ENCODE measurements at regions not wholly inside any gene's neighbourhood (a gene's known extent, or its start where the extent isn't known, plus 50 kb on each side); places are given as distances from the start of the nearest gene placed in this dataset.

GRCh38 chr3:154781595-154781994, 298.5 kb upstream of the MME start:
- Histone ChIP-seq H3K27ac (ENCODE audit: low read depth, low read length, poor library complexity, severe bottlenecking) (no peak overlapping the region), H3K9me2 (ENCODE audit: low read depth, low read length) (no peaks in the 10 kb centered on the region), H3K9me3 (ENCODE audit: low read length) (no peaks in the 10 kb centered on the region), H3K9ac (ENCODE audit: low read length) (no peak overlapping the region), H3K4me2 (ENCODE audit: low read length) (no peak overlapping the region), H3K79me2 (ENCODE audit: insufficient read depth, low read length) (no peaks in the 10 kb centered on the region), H3F3A (ENCODE audit: insufficient read depth, low read length) (no peaks in the 10 kb centered on the region), H3K4me3 (ENCODE audit: low read depth, low read length, poor library complexity, severe bottlenecking) (no peak overlapping the region), H3K27me3 (ENCODE audit: insufficient read depth, low read length) (no peaks in the 10 kb centered on the region), H3K4me1 (ENCODE audit: insufficient read depth, low read length, severe bottlenecking) (peaks cover 2% of the 10 kb centered on the region), H3K36me3 (ENCODE audit: insufficient read depth, low read length) (no peaks in the 10 kb centered on the region), H4K20me1 (ENCODE audit: insufficient read depth, low read length) (no peaks in the 10 kb centered on the region), H2AFZ (ENCODE audit: low read length) (no peak overlapping the region)
- TF ChIP-seq EZH2 (IDR thresholded peaks at IDR 0.05; ENCODE audit: borderline replicate concordance, low read length) (no peak), CTCF (IDR thresholded peaks at IDR 0.05; ENCODE audit: low read length) (no peak)

- TF ChIP-seq EZH2 (IDR thresholded peaks at IDR 0.05; ENCODE audit: borderline replicate concordance, low read length) (no peak), CTCF (IDR thresholded peaks at IDR 0.05; ENCODE audit: low read length) (no peak)
- Histone ChIP-seq H3K27ac (ENCODE audit: low read depth, low read length, poor library complexity, severe bottlenecking) (no peak overlapping the region), H3K9ac (ENCODE audit: low read length) (no peak overlapping the region)
Observed at GRCh38 chr3:154780263-154780662, 299.9 kb upstream of the MME start.

GRCh38 chr3:154779571-154779970, 300.5 kb upstream of the MME start:
- Histone ChIP-seq H3K4me2 (ENCODE audit: low read length) (no peak overlapping the region), H3K27me3 (ENCODE audit: insufficient read depth, low read length) (no peaks in the 10 kb centered on the region), H3K36me3 (ENCODE audit: insufficient read depth, low read length) (no peaks in the 10 kb centered on the region), H3K79me2 (ENCODE audit: insufficient read depth, low read length) (no peaks in the 10 kb centered on the region), H3K9me3 (ENCODE audit: low read length) (no peaks in the 10 kb centered on the region), H3K9me2 (ENCODE audit: low read depth, low read length) (no peaks in the 10 kb centered on the region), H3F3A (ENCODE audit: insufficient read depth, low read length) (no peaks in the 10 kb centered on the region), H3K27ac (ENCODE audit: low read depth, low read length, poor library complexity, severe bottlenecking) (no peak overlapping the region), H3K4me1 (ENCODE audit: insufficient read depth, low read length, severe bottlenecking) (peaks cover 6% of the 10 kb centered on the region), H4K20me1 (ENCODE audit: insufficient read depth, low read length) (no peaks in the 10 kb centered on the region), H2AFZ (ENCODE audit: low read length) (no peak overlapping the region), H3K9ac (ENCODE audit: low read length) (no peak overlapping the region), H3K4me3 (ENCODE audit: low read depth, low read length, poor library complexity, severe bottlenecking) (no peak overlapping the region)
- TF ChIP-seq EZH2 (IDR thresholded peaks at IDR 0.05; ENCODE audit: borderline replicate concordance, low read length) (no peak), CTCF (IDR thresholded peaks at IDR 0.05; ENCODE audit: low read length) (no peak)

More at GRCh38 chr3:154780263-154780662, 299.9 kb upstream of the MME start:
- Histone ChIP-seq H4K20me1 (ENCODE audit: insufficient read depth, low read length) (no peaks in the 10 kb centered on the region), H2AFZ (ENCODE audit: low read length) (no peak overlapping the region), H3K27me3 (ENCODE audit: insufficient read depth, low read length) (no peaks in the 10 kb centered on the region), H3K4me3 (ENCODE audit: low read depth, low read length, poor library complexity, severe bottlenecking) (no peak overlapping the region), H3K36me3 (ENCODE audit: insufficient read depth, low read length) (no peaks in the 10 kb centered on the region), H3F3A (ENCODE audit: insufficient read depth, low read length) (no peaks in the 10 kb centered on the region), H3K4me2 (ENCODE audit: low read length) (no peak overlapping the region), H3K79me2 (ENCODE audit: insufficient read depth, low read length) (no peaks in the 10 kb centered on the region), H3K9me2 (ENCODE audit: low read depth, low read length) (no peaks in the 10 kb centered on the region), H3K4me1 (ENCODE audit: insufficient read depth, low read length, severe bottlenecking) (peaks cover 6% of the 10 kb centered on the region), H3K9me3 (ENCODE audit: low read length) (no peaks in the 10 kb centered on the region)

Measured in OCI-LY1 (cell line).